CD4-positive, alpha-beta T cell (primary cell): ENCODE measurements at regions not wholly inside any gene's neighbourhood (a gene's known extent, or its start where the extent isn't known, plus 50 kb on each side); places are given as distances from the start of the nearest gene placed in this dataset.

Experiments
- ATAC-seq: fragments of 200-7000 bp; cut with Tn5 transposase; one replicate; pipeline ENCODE4 v1.10.0; 2022; ENCODE audit warnings: mild to moderate bottlenecking; ENCODE audit not compliant: poor library complexity
- CTCF ChIA-PET: fragments of 350-600 bp; sonication (Branson Sonifier 250); formaldehyde crosslinking; loops from one replicate; lab custom pipeline; 2021; ENCODE audit warnings: antibody characterized with exemption, inconsistent platforms; lab: Charles Lee
- POLR2A ChIA-PET: fragments of 350-600 bp; sonication (Branson Sonifier 250); formaldehyde crosslinking; loops from one replicate; lab custom pipeline; 2021; ENCODE audit warnings: antibody characterized with exemption, inconsistent platforms; lab: Charles Lee
- DNase-seq, 14 experiments: peaks; one replicate each; pipeline ENCODE4 v3.0.0-alpha.2; 2013 to 2020; ENCODE audit warnings: mixed read lengths in 2 of 14
- H3K27ac ChIP-seq, 2 donors: one replicate each; pipeline versions ENCODE4 v1.5.1 to v1.7.0; 2013; ENCODE audit warnings: low read length in 2 of 2, low read depth in 1 of 2, mild to moderate bottlenecking in 1 of 2
- H3K27me3 ChIP-seq, 2 experiments: 1 replicate in 1 of 2; 2 replicates in 1 of 2; pipeline versions ENCODE4 v1.6.1 to v1.7.0; 2013; ENCODE audit warnings: low read length in 2 of 2, control low read depth in 1 of 2, mild to moderate bottlenecking in 1 of 2, moderate library complexity in 1 of 2; ENCODE audit not compliant: insufficient read depth in 2 of 2, control insufficient read depth in 1 of 2
- H3K36me3 ChIP-seq: one replicate; pipeline ENCODE4 v1.6.1; 2013; ENCODE audit warnings: low read length, control low read depth; ENCODE audit not compliant: insufficient read depth
- H3K4me1 ChIP-seq: one replicate; pipeline ENCODE4 v1.6.1; 2013; ENCODE audit warnings: low read length, control low read depth; ENCODE audit not compliant: insufficient read depth
- H3K4me3 ChIP-seq: one replicate; pipeline ENCODE4 v1.5.1; 2013; ENCODE audit warnings: mild to moderate bottlenecking, low read length, moderate library complexity
- H3K9me3 ChIP-seq, 2 experiments: 1 replicate in 1 of 2; 2 replicates in 1 of 2; pipeline versions ENCODE4 v1.6.1 to v1.7.0; 2013; ENCODE audit warnings: low read length in 2 of 2, mild to moderate bottlenecking in 2 of 2, control low read depth in 1 of 2, moderate library complexity in 1 of 2; ENCODE audit not compliant: control insufficient read depth in 1 of 2, insufficient read depth in 1 of 2
- H3K27ac Mint-ChIP-seq: one replicate; pipeline ENCODE4 v1.8.0; 2020; ENCODE audit warnings: mixed read lengths
- H3K27me3 Mint-ChIP-seq: one replicate; pipeline ENCODE4 v1.8.0; 2021; ENCODE audit warnings: mixed read lengths
- H3K36me3 Mint-ChIP-seq: one replicate; pipeline ENCODE4 v1.8.0; 2021; ENCODE audit warnings: low read depth, mixed read lengths
- H3K4me1 Mint-ChIP-seq: one replicate; pipeline ENCODE4 v1.8.0; 2021; ENCODE audit warnings: low read depth, mixed read lengths
- H3K4me3 Mint-ChIP-seq: one replicate; pipeline ENCODE4 v1.8.0; 2020; ENCODE audit warnings: mild to moderate bottlenecking, mixed read lengths
- H3K9me3 Mint-ChIP-seq: one replicate; pipeline ENCODE4 v1.8.0; 2020; ENCODE audit warnings: mixed read lengths
- CTCF ChIP-seq: fragments of 200-600 bp; IDR thresholded peaks from one replicate; pipeline ENCODE4 v1.8.0; 2022; ENCODE audit warnings: antibody characterized with exemption, mild to moderate bottlenecking
- intact Hi-C, 2 experiments: fragments of 100-400 bp; cut with DNase I in 1 of 2; cut with micrococcal nuclease in 1 of 2; formaldehyde crosslinking; loops; one replicate each; pipeline versions ENCODE4 v1.15.1 to v1.9.0; 2023 to 2025; cut with DNase I, micrococcal nuclease

- ATAC-seq (no peak), DNase-seq (no peak)
- Histone ChIP-seq H3K36me3 (peaks cover 21% of the 10 kb centered on the region), H3K27me3 (no peaks in the 10 kb centered on the region), H3K4me3 (no peak overlapping the region), H3K27ac (no peak overlapping the region), H3K9me3 (no peaks in the 10 kb centered on the region), H3K4me1 (no peaks in the 10 kb centered on the region)
- CTCF ChIA-PET, result no interaction called here
- Mint-ChIP-seq H3K36me3 (peaks cover 83% of the 10 kb centered on the region), H3K27me3 (no peaks in the 10 kb centered on the region), H3K4me3 (no peak overlapping the region), H3K27ac (no peak overlapping the region), H3K4me1 (peaks cover 15% of the 10 kb centered on the region), H3K9me3 (no peaks in the 10 kb centered on the region)
- POLR2A ChIA-PET, result no interaction called here
- intact Hi-C loops, result no loop called here
- no peak for TF ChIP-seq CTCF
Observed at GRCh38 chr1:77623066-77623465, 59.4 kb downstream of the ZZZ3 start.

GRCh38 chr1:77620273-77620672 is 62.2 kb downstream of the ZZZ3 start:
- H3K27me3 ChIP-seq, result no peaks in the 10 kb centered on the region
- TF ChIP-seq CTCF, result no peak
- no peaks in the 10 kb centered on the region for H3K4me1 ChIP-seq
- H3K4me1 Mint-ChIP-seq, result peaks cover 15% of the 10 kb centered on the region
- intact Hi-C loops, result no loop called here
- ChIA-PET POLR2A (no interaction called here), CTCF (interaction anchor here (0.7 kb wide), 1 partner anchor 119 kb away, joined by 3 read pairs; no protein-coding TSS in a partner anchor)
- H3K36me3 Mint-ChIP-seq, result peaks cover 80% of the 10 kb centered on the region
- no peaks in the 10 kb centered on the region for H3K27me3 Mint-ChIP-seq
- H3K4me3 ChIP-seq, result no peak overlapping the region
- H3K9me3 Mint-ChIP-seq, result no peaks in the 10 kb centered on the region
- no peak for ATAC-seq
- H3K27ac ChIP-seq, result no peak overlapping the region
- DNase-seq, result no peak
- no peak overlapping the region for H3K27ac Mint-ChIP-seq
- H3K9me3 ChIP-seq, result no peaks in the 10 kb centered on the region
- no peak overlapping the region for H3K4me3 Mint-ChIP-seq
- H3K36me3 ChIP-seq, result peaks cover 23% of the 10 kb centered on the region

- ATAC-seq, result no peak
- Mint-ChIP-seq H3K27me3 (no peaks in the 10 kb centered on the region), H3K4me1 (peaks cover 4% of the 10 kb centered on the region), H3K9me3 (peaks cover 9% of the 10 kb centered on the region), H3K4me3 (no peak overlapping the region), H3K36me3 (peaks cover 70% of the 10 kb centered on the region), H3K27ac (no peak overlapping the region)
- no peaks in the 10 kb centered on the region for H3K4me1 ChIP-seq
- no peak for DNase-seq
- ChIA-PET POLR2A (no interaction called here), CTCF (interaction anchor here (0.5 to 1.7 kb wide), 2 partner anchors 12 to 56 kb away, joined by 6 read pairs; no protein-coding TSS in a partner anchor)
- no peaks in the 10 kb centered on the region for H3K27me3 ChIP-seq
- intact Hi-C loops, result no loop called here
- peaks cover 4% of the 10 kb centered on the region for H3K36me3 ChIP-seq
- no peak overlapping the region for H3K4me3 ChIP-seq
- no peak for TF ChIP-seq CTCF
- peaks cover 0 to 14% of the 10 kb centered on the region in 2 experiments for H3K9me3 ChIP-seq
- no peak overlapping the region for H3K27ac ChIP-seq
Observed at GRCh38 chr1:77614037-77614436, 68.4 kb downstream of the ZZZ3 start.
